ENCODE measurements at regions not wholly inside any gene's neighbourhood (a gene's known extent, or its start where the extent isn't known, plus 50 kb on each side); places are given as distances from the start of the nearest gene placed in this dataset.

GRCh38 chr13:67806796-67807195 is 576.7 kb upstream of the PCDH9 start:
- H3K36me3 ChIP-seq: no peaks in the 10 kb centered on the region
- H3K4me3 ChIP-seq: no peak overlapping the region
- DNase-seq: no peak
- ATAC-seq (ENCODE audit: low FRiP score in 2 of 2): no peak
- no peak overlapping the region for H3K27ac ChIP-seq
- no peaks in the 10 kb centered on the region for H3K4me1 ChIP-seq
- TF ChIP-seq POLR2A (IDR thresholded peaks at IDR 0.05) (no peak), CTCF (IDR thresholded peaks at IDR 0.05) (no peak), EP300 (IDR thresholded peaks at IDR 0.05) (no peak), POLR2AphosphoS5 (IDR thresholded peaks at IDR 0.05) (no peak)
- H3K27me3 ChIP-seq: no peaks in the 10 kb centered on the region
- no peaks in the 10 kb centered on the region for H3K9me3 ChIP-seq

- DNase-seq: no peak
- no peak for ATAC-seq (ENCODE audit: low FRiP score in 2 of 2)
- TF ChIP-seq POLR2A (IDR thresholded peaks at IDR 0.05): no peak
- TF ChIP-seq CTCF (IDR thresholded peaks at IDR 0.05): no peak
- TF ChIP-seq POLR2AphosphoS5 (IDR thresholded peaks at IDR 0.05): no peak
- no peak for TF ChIP-seq EP300 (IDR thresholded peaks at IDR 0.05)
- Histone ChIP-seq H3K4me1 (no peaks in the 10 kb centered on the region), H3K9me3 (no peaks in the 10 kb centered on the region), H3K36me3 (no peaks in the 10 kb centered on the region), H3K4me3 (no peak overlapping the region), H3K27me3 (no peaks in the 10 kb centered on the region), H3K27ac (no peak overlapping the region)
- WGBS, 2 donors: 52 to 56% methylated on average over 8 of the region's 8 CpGs
These were observed 573.0 kb upstream of the PCDH9 start for GRCh38 chr13:67803118-67803517.

GRCh38 chr13:67792151-67792676 is 562.1 kb upstream of the PCDH9 start:
- no peak overlapping the region for H3K4me3 ChIP-seq
- H3K4me1 ChIP-seq: no peaks in the 10 kb centered on the region
- ATAC-seq (ENCODE audit: low FRiP score in 2 of 2) (no peak), DNase-seq (no peak)
- no peaks in the 10 kb centered on the region for H3K36me3 ChIP-seq
- H3K27ac ChIP-seq: no peak overlapping the region
- no peak for TF ChIP-seq POLR2A (IDR thresholded peaks at IDR 0.05)
- TF ChIP-seq CTCF (IDR thresholded peaks at IDR 0.05): no peak
- no peaks in the 10 kb centered on the region for H3K27me3 ChIP-seq
- H3K9me3 ChIP-seq: no peaks in the 10 kb centered on the region

- H3K36me3 ChIP-seq: no peaks in the 10 kb centered on the region
- ATAC-seq (ENCODE audit: low FRiP score in 2 of 2) (no peak), DNase-seq (no peak)
- no peaks in the 10 kb centered on the region for H3K4me1 ChIP-seq
- H3K27me3 ChIP-seq: no peaks in the 10 kb centered on the region
- TF ChIP-seq POLR2AphosphoS5 (IDR thresholded peaks at IDR 0.05): no peak
- no peak for TF ChIP-seq POLR2A (IDR thresholded peaks at IDR 0.05)
- TF ChIP-seq CTCF (IDR thresholded peaks at IDR 0.05): no peak
- TF ChIP-seq EP300 (IDR thresholded peaks at IDR 0.05): no peak
- no peaks in the 10 kb centered on the region for H3K9me3 ChIP-seq
- H3K4me3 ChIP-seq: no peak overlapping the region
- H3K27ac ChIP-seq: no peak overlapping the region
- 73 to 79% methylated on average over 4 of the region's 4 CpGs for WGBS, 2 donors
These were observed 560.9 kb upstream of the PCDH9 start for GRCh38 chr13:67791047-67791446.

- H3K9me3 ChIP-seq: peaks cover 0 to 7% (median 0%) of the 10 kb centered on the region in 4 donors
These were observed 546.0 kb upstream of the PCDH9 start for GRCh38 chr13:67776151-67776550.

More at GRCh38 chr13:67776151-67776550, 546.0 kb upstream of the PCDH9 start:
- H3K4me1 ChIP-seq: no peaks in the 10 kb centered on the region
- H3K36me3 ChIP-seq: no peaks in the 10 kb centered on the region
- 77 to 78% methylated on average over 3 of the region's 3 CpGs for WGBS, 2 donors
- H3K27ac ChIP-seq: no peak overlapping the region
- no peaks in the 10 kb centered on the region for H3K27me3 ChIP-seq
- ATAC-seq (ENCODE audit: low FRiP score in 2 of 2) (no peak), DNase-seq (no peak)
- no peak for TF ChIP-seq CTCF (IDR thresholded peaks at IDR 0.05)
- no peak for TF ChIP-seq POLR2AphosphoS5 (IDR thresholded peaks at IDR 0.05)
- no peak for TF ChIP-seq POLR2A (IDR thresholded peaks at IDR 0.05)
- no peak for TF ChIP-seq EP300 (IDR thresholded peaks at IDR 0.05)
- no peak overlapping the region for H3K4me3 ChIP-seq

Measured in upper lobe of left lung (tissue), 6 donors.